HG02588 (cell line): ENCODE measurements at regions not wholly inside any gene's neighbourhood (a gene's known extent, or its start where the extent isn't known, plus 50 kb on each side); places are given as distances from the start of the nearest gene placed in this dataset.

Source experiments
- ATAC-seq: cut with Tn5 transposase; IDR thresholded peaks from one replicate; pipeline ENCODE4 v1.9.1; 2021; ENCODE audit warnings: mild to moderate bottlenecking, moderate library complexity; ENCODE audit not compliant: unreplicated experiment

GRCh38 chr5:8376478-8376877, 507.5 kb downstream of the MTRR start:
- no peak for ATAC-seq

GRCh38 chr5:8381972-8382371, 513.0 kb downstream of the MTRR start:
- ATAC-seq = no peak

DNA sequence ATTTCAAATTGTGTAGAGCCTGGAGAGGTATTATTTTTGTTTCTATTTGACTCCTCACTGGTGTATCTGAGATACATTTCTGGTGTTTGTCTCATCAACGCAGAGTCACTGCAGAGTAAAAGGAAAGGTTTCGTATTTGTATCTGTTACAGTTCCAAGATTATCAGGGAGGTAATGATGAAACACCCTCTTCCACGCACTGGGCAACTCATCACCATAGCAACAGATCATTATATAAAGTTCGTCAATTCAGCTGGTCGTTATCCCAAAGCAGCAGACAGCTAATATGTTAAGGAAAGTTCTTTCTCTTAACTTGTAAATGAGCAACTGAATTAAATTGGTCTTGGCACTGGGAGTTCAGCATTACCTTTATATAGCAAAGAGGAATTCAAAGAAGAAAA, 513.5 kb downstream of the MTRR start:
- ATAC-seq = no peak

DNA sequence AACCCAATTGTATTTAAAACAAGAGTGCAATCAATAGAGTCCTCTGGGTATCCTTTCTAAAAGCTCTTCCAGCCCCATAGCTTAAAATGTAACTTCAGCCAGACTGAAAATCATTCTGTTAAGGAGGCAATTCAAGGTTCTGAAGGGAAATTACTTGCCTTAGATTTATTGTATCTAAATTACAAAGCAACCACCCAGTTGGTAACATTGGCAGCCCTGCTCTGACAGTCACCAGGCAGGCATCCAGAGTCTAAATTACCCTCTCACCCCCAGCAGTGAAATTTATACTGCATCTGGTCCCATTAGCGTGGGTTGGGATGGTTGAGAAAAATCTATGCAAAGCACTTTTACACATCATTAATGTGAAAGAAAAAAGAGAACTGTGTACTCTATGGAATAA, 514.7 kb downstream of the MTRR start:
- ATAC-seq = no peak

- no peak for ATAC-seq
Measured at GRCh38 chr5:8386719-8387288, 517.9 kb downstream of the MTRR start.

DNA sequence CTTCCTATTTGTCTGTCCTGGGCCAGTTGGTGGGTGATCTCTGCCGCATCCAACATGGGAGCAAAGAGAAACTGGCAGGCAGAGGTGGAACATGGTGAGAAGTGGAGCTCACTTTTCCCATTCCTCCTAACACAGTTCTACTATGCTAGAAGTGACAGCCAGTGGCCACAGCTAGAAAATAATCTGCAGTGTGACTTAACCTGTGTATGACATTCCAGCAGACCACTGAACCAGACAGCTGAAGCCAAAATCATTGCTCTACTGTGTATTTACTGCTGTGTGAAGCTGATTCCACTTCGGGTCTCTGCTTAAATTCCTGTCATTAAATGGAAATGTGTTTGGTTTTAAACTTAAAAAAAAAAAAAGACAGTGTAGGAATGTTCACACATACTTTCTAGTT, 523.0 kb downstream of the MTRR start:
- no peak for ATAC-seq

- ATAC-seq = no peak
Measured at GRCh38 chr5:8393240-8393639, 524.3 kb downstream of the MTRR start.

DNA sequence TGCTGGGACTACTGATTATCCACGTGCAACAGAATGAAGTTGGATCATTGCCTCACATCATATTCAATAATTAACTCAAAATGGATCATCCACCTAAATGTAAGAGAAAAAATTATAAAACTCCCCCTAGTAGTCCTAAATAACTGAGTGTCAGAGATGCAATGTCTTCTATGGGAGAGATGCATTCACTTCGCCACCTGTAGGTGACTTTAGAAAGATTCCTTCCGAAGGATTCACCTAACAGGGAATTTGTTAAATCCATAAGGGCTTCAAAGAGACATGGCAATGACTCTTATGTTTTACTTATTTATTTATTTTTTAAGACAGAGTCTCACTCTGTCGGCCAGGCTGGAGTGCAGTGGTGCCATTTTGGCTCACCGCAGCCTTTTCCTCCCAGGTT, 526.0 kb downstream of the MTRR start:
- ATAC-seq = no peak

DNA sequence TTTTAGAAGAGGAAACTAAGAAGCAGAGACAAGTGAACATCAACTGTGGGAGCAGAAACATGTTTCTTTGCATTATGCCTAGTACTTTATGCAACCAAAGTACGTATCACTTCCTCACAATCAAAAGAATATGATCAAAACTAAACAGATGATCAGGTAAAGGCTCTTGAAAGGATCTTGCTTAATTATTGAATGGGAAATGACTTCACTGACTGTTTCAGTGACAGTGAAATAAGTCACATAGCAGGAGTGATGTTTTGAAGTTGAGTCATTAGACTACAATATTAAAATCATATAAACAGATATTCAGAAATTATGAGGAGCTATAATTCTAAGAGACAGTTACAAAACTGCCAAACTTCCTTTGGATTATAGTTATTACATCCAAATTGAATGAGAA, 527.3 kb downstream of the MTRR start:
- ATAC-seq = no peak

DNA sequence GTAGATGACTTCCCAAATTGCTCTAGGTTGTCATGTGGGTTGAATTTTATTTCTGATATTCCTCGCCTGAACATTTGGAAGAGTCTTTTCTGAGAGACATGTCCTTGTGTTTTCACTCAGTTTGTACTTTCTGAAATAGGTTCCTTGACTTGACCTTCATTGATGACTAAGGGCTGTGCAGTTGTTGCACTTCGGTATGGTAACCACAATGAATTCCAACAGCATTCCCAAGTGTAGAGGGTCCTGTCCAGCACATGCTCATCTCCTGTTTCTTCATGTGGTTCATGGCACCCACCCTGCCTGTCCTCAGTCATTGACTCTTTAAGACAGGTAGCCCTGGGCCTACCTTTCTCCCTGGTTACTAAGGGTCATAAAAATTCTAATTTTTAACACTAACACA, 527.8 kb downstream of the MTRR start:
- ATAC-seq = no peak

GRCh38 chr5:8399471-8399870, 530.5 kb downstream of the MTRR start:
- no peak for ATAC-seq

DNA sequence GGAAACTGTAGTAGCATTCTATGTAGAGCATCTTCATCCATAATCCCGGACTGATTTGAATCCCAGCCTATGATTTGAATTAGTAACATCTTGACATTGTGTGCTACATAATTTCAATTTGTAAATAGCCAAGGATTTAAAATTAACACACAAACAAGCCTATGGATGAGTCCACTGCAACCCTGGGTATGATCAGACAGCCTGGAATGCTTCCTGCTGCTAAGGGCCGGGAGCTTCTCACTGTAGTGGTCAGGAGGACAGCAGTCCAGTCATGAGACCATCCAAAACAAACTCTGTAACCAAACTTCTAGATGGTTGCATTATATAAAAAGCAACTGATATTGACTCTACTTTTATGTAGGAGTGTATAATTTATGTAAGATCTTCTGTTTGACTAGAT, 539.3 kb downstream of the MTRR start:
- ATAC-seq = no peak

DNA sequence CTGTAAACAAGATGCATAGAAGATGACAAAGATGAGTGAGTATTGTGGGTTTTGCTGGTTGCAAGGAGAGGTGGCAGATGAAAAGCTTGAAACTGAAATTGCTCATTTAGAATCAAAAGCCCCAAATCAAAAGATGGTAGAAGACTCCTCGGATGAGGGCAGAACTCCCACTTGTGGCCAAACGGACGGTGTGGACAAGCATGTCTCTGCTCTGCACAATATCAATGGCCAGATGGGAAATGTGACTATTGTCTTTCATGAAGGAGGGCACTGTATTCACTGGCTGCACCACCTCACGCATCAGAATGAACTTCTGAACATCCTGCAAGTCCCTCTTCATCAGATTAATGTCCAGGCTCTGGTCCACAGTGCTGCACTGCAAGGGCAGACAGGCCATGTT, 541.7 kb downstream of the MTRR start:
- ATAC-seq = no peak

GRCh38 chr5:8413975-8414374, 545.0 kb downstream of the MTRR start:
- ATAC-seq = no peak

DNA sequence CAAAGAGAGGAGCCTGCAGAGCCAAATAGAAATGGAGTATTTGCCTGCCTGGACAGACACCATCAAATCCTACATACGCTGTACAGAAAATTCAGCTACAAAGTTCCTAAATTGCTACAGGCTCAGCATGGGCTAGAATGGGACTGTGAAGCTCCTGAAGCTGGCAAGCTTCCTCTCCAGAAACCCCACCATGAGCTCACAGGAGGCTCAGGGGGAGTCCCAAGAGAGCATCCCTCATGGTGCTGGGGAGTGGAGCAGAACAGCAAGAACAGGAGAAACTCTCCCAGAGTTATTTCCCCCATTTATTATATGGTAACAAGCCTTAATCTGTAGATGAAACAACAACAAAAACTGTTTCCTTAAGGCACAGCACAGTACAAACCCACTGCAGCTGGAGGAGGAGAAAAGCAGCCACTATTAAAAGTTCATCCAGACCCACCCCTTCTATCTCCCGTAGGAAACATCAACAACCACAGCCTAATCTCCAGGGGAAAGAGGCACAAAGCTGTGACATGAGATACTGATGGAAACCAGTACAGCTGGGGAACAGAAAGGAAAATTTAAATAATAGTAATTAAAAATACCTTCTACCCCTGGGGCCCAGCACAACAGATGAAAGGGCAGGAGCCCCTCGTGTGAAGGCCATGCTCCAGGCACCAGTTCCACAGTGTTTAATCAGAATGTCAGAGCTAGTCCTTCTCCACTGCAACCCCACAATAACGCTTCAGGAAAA, 548.5 kb downstream of the MTRR start:
- no peak for ATAC-seq

DNA sequence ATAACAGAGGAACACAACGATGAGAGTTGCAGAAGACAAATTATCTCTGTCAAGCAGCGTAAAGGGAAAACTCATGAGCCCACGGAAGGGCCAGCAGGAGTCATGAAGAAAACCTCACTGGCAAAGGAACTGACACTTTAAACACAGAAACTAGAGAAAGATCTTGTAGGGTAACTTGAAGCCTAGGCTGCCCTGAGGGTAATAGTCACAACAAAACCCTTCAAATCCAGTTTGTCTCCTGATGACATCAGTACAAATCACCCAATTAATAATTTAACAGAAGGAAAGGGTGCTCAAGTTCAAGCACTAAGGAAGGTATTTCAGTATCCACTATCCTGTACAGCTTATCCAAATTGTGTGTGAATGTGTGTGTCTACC, 549.1 kb downstream of the MTRR start:
- ATAC-seq = no peak

- no peak for ATAC-seq
Measured at GRCh38 chr5:8429778-8430758, 561.1 kb downstream of the MTRR start.

DNA sequence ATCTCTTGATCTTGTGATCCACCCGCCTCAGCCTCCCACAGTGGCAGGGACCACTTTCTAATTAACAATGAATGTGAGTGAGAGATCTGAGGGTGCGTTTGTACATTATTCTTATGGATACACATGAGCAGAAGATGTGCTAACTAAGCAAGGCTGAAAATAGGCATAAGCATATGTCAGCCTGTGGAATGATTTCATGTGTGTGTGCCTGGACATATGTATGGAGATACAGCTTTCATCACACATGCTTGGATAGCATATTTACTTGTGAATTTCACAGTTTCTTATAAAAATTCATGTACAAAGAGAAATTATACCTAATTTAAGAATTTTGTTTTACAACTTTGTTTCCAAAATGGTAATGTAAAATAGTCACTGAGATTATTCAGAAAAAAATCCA, 565.6 kb downstream of the MTRR start:
- ATAC-seq = no peak

DNA sequence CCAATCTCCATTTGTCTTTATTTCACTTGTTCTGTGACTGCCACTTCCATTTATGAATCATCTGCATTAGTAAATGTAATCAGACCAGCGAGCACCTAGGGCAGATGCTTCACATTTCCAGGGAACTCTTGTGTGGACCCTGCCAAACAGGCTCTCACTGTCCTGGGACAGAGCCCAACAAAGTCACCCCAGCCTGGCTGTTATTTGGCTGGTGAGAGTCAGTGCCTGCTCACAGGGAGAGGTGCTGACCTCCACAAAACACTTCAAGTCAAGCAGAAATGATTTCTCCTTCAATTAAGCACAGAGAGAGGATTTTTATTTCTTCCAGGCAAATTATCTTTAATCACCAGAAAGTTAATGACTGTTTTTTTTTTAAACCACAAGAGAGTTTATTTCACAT, 568.0 kb downstream of the MTRR start:
- no peak for ATAC-seq

DNA sequence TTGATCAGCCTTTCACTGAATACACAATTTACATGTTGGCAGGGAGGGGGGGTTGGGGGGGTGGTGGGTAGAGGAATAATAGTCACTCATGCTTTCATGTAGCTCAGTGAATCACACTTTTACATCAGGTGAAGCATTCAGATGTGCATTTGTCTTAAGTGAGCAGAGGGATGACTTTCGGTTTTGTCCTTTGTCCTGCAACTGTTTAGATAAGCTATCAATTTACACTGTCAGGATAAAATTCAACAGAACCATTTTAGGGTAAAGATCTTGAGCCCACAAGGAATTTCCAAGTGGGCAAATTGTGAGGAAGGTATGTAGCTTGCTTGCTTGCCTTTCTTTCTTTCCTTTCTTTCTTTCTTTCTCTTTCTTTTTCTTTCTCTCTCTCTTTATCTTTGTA, 576.2 kb downstream of the MTRR start:
- no peak for ATAC-seq

DNA sequence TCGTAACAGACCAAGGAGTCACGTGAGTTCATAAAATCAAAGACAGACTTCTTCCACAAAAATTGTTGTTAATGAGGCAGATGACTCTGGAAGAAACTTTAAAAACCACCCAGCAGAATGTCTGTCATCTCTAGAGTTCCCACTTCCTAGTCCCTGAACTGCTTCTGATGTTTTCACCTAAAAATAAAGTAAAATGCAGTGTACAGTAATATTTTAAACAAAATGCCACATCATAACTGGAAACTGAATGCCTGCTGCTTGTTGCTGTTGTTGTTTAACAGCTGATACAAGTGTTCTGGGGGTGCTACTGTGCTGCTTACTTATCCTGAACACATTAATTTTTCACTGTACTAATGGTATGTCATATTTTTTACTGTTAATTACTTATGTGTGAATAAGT, 577.2 kb downstream of the MTRR start:
- peak; percentile 80 for ATAC-seq

- ATAC-seq = no peak
Measured at GRCh38 chr5:8456846-8457186, 587.9 kb downstream of the MTRR start.
